Neuronal stem cell (in vitro differentiated cells): ENCODE measurements at regions not wholly inside any gene's neighbourhood (a gene's known extent, or its start where the extent isn't known, plus 50 kb on each side); places are given as distances from the start of the nearest gene placed in this dataset.

ENCODE experiments used
- DNase-seq: peaks from one replicate; pipeline ENCODE4 v3.0.0-alpha.2; 2013; ENCODE audit warnings: low spot score
- H2AFZ ChIP-seq: one replicate; pipeline ENCODE4 v1.6.1; 2013; ENCODE audit warnings: mild to moderate bottlenecking, low read length, inconsistent platforms
- H2AK5ac ChIP-seq: 2 replicates; pipeline ENCODE4 v1.6.1; 2013; ENCODE audit warnings: low read depth, mild to moderate bottlenecking, inconsistent platforms, low read length, moderate library complexity, mixed read lengths
- H2BK120ac ChIP-seq: 2 replicates; pipeline ENCODE4 v1.6.1; 2013; ENCODE audit warnings: low read depth, mild to moderate bottlenecking, inconsistent platforms, low read length, moderate library complexity, mixed read lengths
- H2BK12ac ChIP-seq: one replicate; pipeline ENCODE4 v1.6.1; 2013; ENCODE audit warnings: low read length, inconsistent platforms
- H2BK15ac ChIP-seq: 2 replicates; pipeline ENCODE4 v1.6.1; 2013; ENCODE audit warnings: mild to moderate bottlenecking, low read length, inconsistent platforms, mixed read lengths
- H2BK5ac ChIP-seq: one replicate; pipeline ENCODE4 v1.6.1; 2013; ENCODE audit warnings: inconsistent platforms, mild to moderate bottlenecking, low read length, moderate library complexity
- H3K14ac ChIP-seq: one replicate; pipeline ENCODE4 v1.6.1; 2013; ENCODE audit warnings: low read length, inconsistent platforms
- H3K18ac ChIP-seq: 2 replicates; pipeline ENCODE4 v1.6.1; 2013; ENCODE audit warnings: low read length, inconsistent platforms
- H3K23ac ChIP-seq: 2 replicates; pipeline ENCODE4 v1.6.1; 2013; ENCODE audit warnings: low read depth, mild to moderate bottlenecking, mixed read lengths, low read length, inconsistent platforms; ENCODE audit not compliant: poor library complexity
- H3K27ac ChIP-seq: replicated peaks from 3 replicates; pipeline ENCODE4 v1.5.1; 2013; ENCODE audit warnings: low read length, inconsistent platforms
- H3K27me3 ChIP-seq, 3 experiments: 2 replicates each; pipeline ENCODE4 v1.6.1; 2013; ENCODE audit warnings: low read length in 3 of 3, mild to moderate bottlenecking in 2 of 3, inconsistent platforms in 1 of 3, low read depth in 1 of 3, mixed read lengths in 1 of 3, moderate library complexity in 1 of 3; ENCODE audit not compliant: control insufficient read depth in 3 of 3, insufficient read depth in 3 of 3
- H3K36me3 ChIP-seq, 2 donors: replicated peaks in 1 of 2; 2 replicates each; pipeline ENCODE4 v1.6.1; 2013; ENCODE audit warnings: low read length in 2 of 2; ENCODE audit not compliant: control insufficient read depth in 2 of 2, insufficient read depth in 2 of 2
- H3K4ac ChIP-seq: 2 replicates; pipeline ENCODE4 v1.6.1; 2013; ENCODE audit warnings: inconsistent platforms, mild to moderate bottlenecking, low read length, moderate library complexity
- H3K4me1 ChIP-seq, 2 donors: 1 replicate in 1 of 2; 2 replicates in 1 of 2; pipeline ENCODE4 v1.6.1; 2013; ENCODE audit warnings: low read length in 2 of 2, low read depth in 1 of 2; ENCODE audit not compliant: control insufficient read depth in 2 of 2, insufficient read depth in 1 of 2
- H3K4me2 ChIP-seq: one replicate; pipeline ENCODE4 v1.6.1; 2013; ENCODE audit warnings: mild to moderate bottlenecking, low read length, inconsistent platforms; ENCODE audit not compliant: insufficient read depth, poor library complexity, severe bottlenecking
- H3K4me3 ChIP-seq, 2 donors: 2 replicates each; pipeline ENCODE4 v1.5.1; 2013; ENCODE audit warnings: low read length in 2 of 2, mild to moderate bottlenecking in 2 of 2, inconsistent platforms in 1 of 2, moderate library complexity in 1 of 2
- H3K79me1 ChIP-seq: one replicate; pipeline ENCODE4 v1.6.1; 2013; ENCODE audit warnings: low read depth, mild to moderate bottlenecking, inconsistent platforms, low read length, moderate library complexity
- H3K9ac ChIP-seq: one replicate; pipeline ENCODE4 v1.6.1; 2013; ENCODE audit warnings: mild to moderate bottlenecking, low read depth, low read length, inconsistent platforms; ENCODE audit not compliant: poor library complexity
- H3K9me3 ChIP-seq, 2 donors: replicated peaks in 1 of 2; 2 replicates each; pipeline versions ENCODE3 to v1.6.1; 2013; ENCODE audit warnings: low read length in 2 of 2, mild to moderate bottlenecking in 2 of 2, inconsistent platforms in 1 of 2, low read depth in 1 of 2, mixed read lengths in 1 of 2, moderate library complexity in 1 of 2; ENCODE audit not compliant: control insufficient read depth in 2 of 2, insufficient read depth in 1 of 2
- H4K8ac ChIP-seq: one replicate; pipeline ENCODE4 v1.6.1; 2013; ENCODE audit warnings: low read depth, mild to moderate bottlenecking, inconsistent platforms, low read length, moderate library complexity
- H4K91ac ChIP-seq: one replicate; pipeline ENCODE4 v1.6.1; 2013; ENCODE audit warnings: low read length, low read depth, mild to moderate bottlenecking, inconsistent platforms; ENCODE audit not compliant: poor library complexity
- WGBS, 2 donors: extraction: QIAGEN DNeasy Blood & Tissue Kit; methylation state at CpG; one replicate each; pipeline ENCODE4 v1.1.7; 2013; ENCODE audit warnings: missing lambda C conversion rate in 2 of 2, mixed read lengths in 1 of 2; ENCODE audit not compliant: insufficient read length in 2 of 2, insufficient replicate concordance in 1 of 2; ENCODE audit errors: extremely low coverage in 2 of 2; 5-methylcytosine and 5-hydroxymethylcytosine counted together

- DNase-seq, result no peak
- Histone ChIP-seq H3K14ac (no peak overlapping the region), H2BK120ac (no peak overlapping the region), H3K4me3 (no peak overlapping the region), H2BK15ac (no peak overlapping the region), H3K36me3 (no peaks in the 10 kb centered on the region), H3K27ac (no peak overlapping the region), H2BK5ac (no peak overlapping the region), H3K4me1 (no peaks in the 10 kb centered on the region), H3K79me1 (no peaks in the 10 kb centered on the region), H4K91ac (no peak overlapping the region), H3K9ac (no peak overlapping the region), H2BK12ac (no peak overlapping the region), H3K4me2 (no peak overlapping the region), H3K9me3 (no peaks in the 10 kb centered on the region), H3K4ac (no peak overlapping the region), H2AFZ (no peak overlapping the region), H3K23ac (no peak overlapping the region), H4K8ac (no peak overlapping the region), H3K27me3 (no peaks in the 10 kb centered on the region), H2AK5ac (no peak overlapping the region), H3K18ac (no peak overlapping the region)
Observed at GRCh38 chr6:74161380-74161779, 465.4 kb downstream of the CD109 start.

DNA sequence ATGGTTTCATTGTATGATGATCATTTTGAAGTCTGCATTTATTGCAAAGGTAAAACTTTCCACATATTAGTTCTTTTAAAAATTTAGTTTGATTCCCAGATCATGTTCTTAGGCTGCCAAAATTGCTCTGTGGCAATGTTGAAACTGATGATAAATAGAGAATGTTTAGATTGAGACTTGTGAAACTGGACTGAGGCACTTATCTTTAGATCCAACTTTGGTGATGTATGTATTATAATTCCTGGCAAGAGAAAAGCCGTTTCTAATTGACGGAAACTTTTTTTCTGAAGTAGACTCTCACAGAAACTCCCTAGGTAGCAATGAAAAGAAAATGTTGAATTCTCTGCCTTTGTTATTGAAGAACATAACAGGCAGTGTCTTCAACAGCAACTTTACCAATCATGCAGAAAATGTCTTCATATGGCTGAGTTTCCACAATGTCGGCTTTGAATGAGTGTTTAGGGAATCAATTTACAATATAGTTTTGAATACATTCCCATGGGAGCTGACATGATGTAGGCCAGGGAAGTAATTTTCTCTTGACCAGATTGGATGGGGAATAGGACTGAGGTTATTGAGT is 456.2 kb downstream of the CD109 start:
- no peak for DNase-seq
- H3K36me3 ChIP-seq, result no peaks in the 10 kb centered on the region
- H3K4me1 ChIP-seq, result no peaks in the 10 kb centered on the region
- H3K9ac ChIP-seq, result no peak overlapping the region
- H3K23ac ChIP-seq, result no peak overlapping the region
- no CpG with 5 or more reads among the region's 3 CpGs for WGBS, 2 donors
- no peak overlapping the region for H2BK120ac ChIP-seq
- no peak overlapping the region for H3K4me3 ChIP-seq
- no peak overlapping the region for H3K18ac ChIP-seq
- no peaks in the 10 kb centered on the region for H3K27me3 ChIP-seq
- no peak overlapping the region for H2AK5ac ChIP-seq
- H2BK15ac ChIP-seq, result no peak overlapping the region
- no peak overlapping the region for H2BK5ac ChIP-seq
- no peak overlapping the region for H3K4ac ChIP-seq
- no peaks in the 10 kb centered on the region for H3K9me3 ChIP-seq
- no peaks in the 10 kb centered on the region for H3K79me1 ChIP-seq
- no peak overlapping the region for H2AFZ ChIP-seq
- H3K27ac ChIP-seq, result no peak overlapping the region
- H3K14ac ChIP-seq, result no peak overlapping the region
- H3K4me2 ChIP-seq, result no peak overlapping the region
- no peak overlapping the region for H4K8ac ChIP-seq
- no peak overlapping the region for H4K91ac ChIP-seq
- H2BK12ac ChIP-seq, result no peak overlapping the region

DNA sequence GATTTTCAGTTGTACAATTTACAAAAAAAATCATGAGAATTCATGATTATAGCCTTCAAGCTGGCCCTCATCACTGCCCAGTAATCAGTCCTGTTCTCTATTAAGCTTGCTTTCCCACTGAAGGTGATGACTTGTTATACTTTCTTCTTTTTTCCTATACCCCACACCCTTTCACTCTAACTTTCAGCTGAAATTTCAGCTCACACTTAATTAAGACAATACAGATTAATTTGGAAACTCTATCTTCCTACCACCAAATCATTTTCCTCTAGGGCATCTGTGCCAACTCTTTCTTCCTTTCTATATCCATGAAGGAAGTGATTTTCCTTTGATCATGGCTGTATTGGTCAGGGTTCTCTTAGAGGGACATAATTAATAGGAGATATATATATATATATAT is 449.9 kb downstream of the CD109 start:
- Histone ChIP-seq H3K9ac (no peak overlapping the region), H3K4me2 (no peak overlapping the region), H2AK5ac (no peak overlapping the region), H2BK15ac (no peak overlapping the region), H3K27me3 (no peaks in the 10 kb centered on the region), H3K14ac (no peak overlapping the region), H4K8ac (no peak overlapping the region), H2BK120ac (no peak overlapping the region), H2BK12ac (no peak overlapping the region), H3K18ac (no peak overlapping the region), H3K23ac (no peak overlapping the region), H3K79me1 (no peaks in the 10 kb centered on the region), H3K36me3 (no peaks in the 10 kb centered on the region), H2BK5ac (no peak overlapping the region), H3K9me3 (no peaks in the 10 kb centered on the region), H3K4me1 (no peaks in the 10 kb centered on the region), H3K4ac (no peak overlapping the region), H4K91ac (no peak overlapping the region), H3K4me3 (no peak overlapping the region), H2AFZ (no peak overlapping the region), H3K27ac (no peak overlapping the region)
- no peak for DNase-seq

DNA sequence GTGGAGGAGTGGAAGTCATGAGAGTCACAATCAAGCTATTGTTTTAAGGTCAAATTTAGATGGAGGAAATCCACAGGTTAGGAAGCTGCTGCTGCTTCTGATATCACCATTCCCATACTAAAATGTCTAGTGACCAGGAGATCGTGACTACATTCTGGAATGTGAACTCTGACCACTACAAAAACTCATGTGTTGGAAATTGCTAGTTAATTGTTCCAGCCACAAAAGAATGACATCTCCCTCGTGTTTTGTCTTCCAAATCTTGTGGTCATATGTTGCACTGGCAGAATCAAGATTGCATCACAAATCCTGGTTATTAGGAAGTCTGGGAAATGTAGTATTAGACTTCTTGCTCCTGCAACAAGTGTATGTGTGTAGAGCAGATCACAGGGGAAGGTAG is 441.9 kb downstream of the CD109 start:
- H3K36me3 ChIP-seq, result no peaks in the 10 kb centered on the region
- no peak overlapping the region for H3K23ac ChIP-seq
- no peak overlapping the region for H2BK12ac ChIP-seq
- no CpG with 5 or more reads among the region's 2 CpGs for WGBS, 2 donors
- H3K14ac ChIP-seq, result no peak overlapping the region
- H3K27me3 ChIP-seq, result no peaks in the 10 kb centered on the region
- no peak overlapping the region for H4K91ac ChIP-seq
- no peak overlapping the region for H3K9ac ChIP-seq
- H3K79me1 ChIP-seq, result no peaks in the 10 kb centered on the region
- no peak overlapping the region for H3K18ac ChIP-seq
- H3K9me3 ChIP-seq, result no peaks in the 10 kb centered on the region
- DNase-seq, result no peak
- no peak overlapping the region for H2BK120ac ChIP-seq
- H4K8ac ChIP-seq, result no peak overlapping the region
- H3K4me1 ChIP-seq, result no peaks in the 10 kb centered on the region
- H3K27ac ChIP-seq, result no peak overlapping the region
- no peak overlapping the region for H2AK5ac ChIP-seq
- no peak overlapping the region for H3K4me3 ChIP-seq
- no peak overlapping the region for H3K4me2 ChIP-seq
- no peak overlapping the region for H2BK5ac ChIP-seq
- H3K4ac ChIP-seq, result no peak overlapping the region
- no peak overlapping the region for H2BK15ac ChIP-seq
- no peak overlapping the region for H2AFZ ChIP-seq
